Astrocyte (in vitro differentiated cells and primary cell): ENCODE measurements at regions not wholly inside any gene's neighbourhood (a gene's known extent, or its start where the extent isn't known, plus 50 kb on each side); places are given as distances from the start of the nearest gene placed in this dataset.

Source experiments
- DNase-seq: peaks from one replicate; pipeline ENCODE4 v3.0.0-alpha.2; 2010; ENCODE audit warnings: low read depth
- FAIRE-seq: peaks from 2 replicates; lab custom pipeline; 2011; peaks lifted over from hg19 to GRCh38; lab: Jason Lieb, UNC
- H2AFZ ChIP-seq: 2 replicates; pipeline ENCODE4 v1.6.0; 2012; ENCODE audit warnings: low read depth, low read length, inconsistent platforms
- H3K27ac ChIP-seq: 2 replicates; pipeline ENCODE4 v1.5.1; 2011; ENCODE audit warnings: low read depth, low read length, inconsistent platforms
- H3K27me3 ChIP-seq: 2 replicates; pipeline ENCODE4 v1.6.0; 2011; ENCODE audit warnings: low read length, inconsistent platforms; ENCODE audit not compliant: insufficient read depth
- H3K36me3 ChIP-seq: 2 replicates; pipeline ENCODE4 v1.5.1; 2011; ENCODE audit warnings: low read length, inconsistent platforms; ENCODE audit not compliant: insufficient read depth
- H3K4me1 ChIP-seq: 2 replicates; pipeline ENCODE4 v1.5.1; 2011; ENCODE audit warnings: low read length, inconsistent platforms; ENCODE audit not compliant: insufficient read depth
- H3K4me2 ChIP-seq: 2 replicates; pipeline ENCODE4 v1.6.0; 2012; ENCODE audit warnings: low read length, inconsistent platforms
- H3K4me3 ChIP-seq: 2 replicates; pipeline ENCODE4 v1.5.1; 2011; ENCODE audit warnings: low read depth, mild to moderate bottlenecking, low read length, inconsistent platforms; ENCODE audit not compliant: insufficient read depth
- H3K79me2 ChIP-seq: 2 replicates; pipeline ENCODE4 v1.6.0; 2012; ENCODE audit warnings: mild to moderate bottlenecking, low read length, inconsistent platforms; ENCODE audit not compliant: insufficient read depth
- H3K9ac ChIP-seq: 2 replicates; pipeline ENCODE4 v1.6.0; 2012; ENCODE audit warnings: mild to moderate bottlenecking, low read length, inconsistent platforms
- H3K9me3 ChIP-seq: 2 replicates; pipeline ENCODE4 v1.5.1; 2012; ENCODE audit warnings: low read depth, mild to moderate bottlenecking, low read length, inconsistent platforms; ENCODE audit not compliant: insufficient read depth
- H4K20me1 ChIP-seq: 2 replicates; pipeline ENCODE4 v1.6.0; 2012; ENCODE audit warnings: low read length, inconsistent platforms; ENCODE audit not compliant: insufficient read depth
- H3K27ac Mint-ChIP-seq: one replicate; pipeline ENCODE4 v1.8.0; 2021; ENCODE audit warnings: mild to moderate bottlenecking, mixed read lengths; ENCODE audit not compliant: unreplicated experiment
- H3K27me3 Mint-ChIP-seq: one replicate; pipeline ENCODE4 v1.8.0; 2021; ENCODE audit warnings: low read depth, mixed read lengths; ENCODE audit not compliant: unreplicated experiment
- H3K36me3 Mint-ChIP-seq: one replicate; pipeline ENCODE4 v1.8.0; 2021; ENCODE audit warnings: low read depth, mixed read lengths; ENCODE audit not compliant: unreplicated experiment
- H3K4me1 Mint-ChIP-seq: one replicate; pipeline ENCODE4 v1.8.0; 2021; ENCODE audit warnings: low read depth, mixed read lengths; ENCODE audit not compliant: unreplicated experiment
- H3K4me3 Mint-ChIP-seq: one replicate; pipeline ENCODE4 v1.8.0; 2021; ENCODE audit warnings: mild to moderate bottlenecking, moderate library complexity, mixed read lengths; ENCODE audit not compliant: unreplicated experiment
- H3K9me3 Mint-ChIP-seq: one replicate; pipeline ENCODE4 v1.8.0; 2021; ENCODE audit warnings: mild to moderate bottlenecking, mixed read lengths; ENCODE audit not compliant: unreplicated experiment
- CTCF ChIP-seq: IDR thresholded peaks from 2 replicates; pipeline ENCODE4 v1.5.1; 2011; ENCODE audit warnings: low read depth, mild to moderate bottlenecking, inconsistent platforms, low read length, moderate library complexity; ENCODE audit not compliant: insufficient read depth
- EZH2 ChIP-seq: IDR thresholded peaks from 2 replicates; pipeline ENCODE4 v1.6.1; 2012; ENCODE audit warnings: mild to moderate bottlenecking, low read length, inconsistent platforms; ENCODE audit not compliant: insufficient read depth

- Mint-ChIP-seq H3K36me3 (peaks cover 2% of the 10 kb centered on the region), H3K4me1 (no peaks in the 10 kb centered on the region), H3K9me3 (peaks cover 2% of the 10 kb centered on the region), H3K27ac (no peak overlapping the region), H3K27me3 (peaks cover 15% of the 10 kb centered on the region), H3K4me3 (no peak overlapping the region)
- H3K27me3 ChIP-seq = no peaks in the 10 kb centered on the region
- TF ChIP-seq CTCF (no peak), EZH2 (no peak)
- H3K79me2 ChIP-seq = no peaks in the 10 kb centered on the region
- H3K9me3 ChIP-seq = no peaks in the 10 kb centered on the region
- DNase-seq (no peak), FAIRE-seq (no peak)
- H3K36me3 ChIP-seq = no peaks in the 10 kb centered on the region
- no peak overlapping the region for H2AFZ ChIP-seq
- H3K9ac ChIP-seq = no peak overlapping the region
- H3K4me3 ChIP-seq = no peak overlapping the region
- no peak overlapping the region for H3K27ac ChIP-seq
- no peaks in the 10 kb centered on the region for H3K4me1 ChIP-seq
- no peak overlapping the region for H3K4me2 ChIP-seq
- H4K20me1 ChIP-seq = no peaks in the 10 kb centered on the region
These were observed 304.3 kb downstream of the NUAK1 start for GRCh38 chr12:105834496-105834895.

DNA sequence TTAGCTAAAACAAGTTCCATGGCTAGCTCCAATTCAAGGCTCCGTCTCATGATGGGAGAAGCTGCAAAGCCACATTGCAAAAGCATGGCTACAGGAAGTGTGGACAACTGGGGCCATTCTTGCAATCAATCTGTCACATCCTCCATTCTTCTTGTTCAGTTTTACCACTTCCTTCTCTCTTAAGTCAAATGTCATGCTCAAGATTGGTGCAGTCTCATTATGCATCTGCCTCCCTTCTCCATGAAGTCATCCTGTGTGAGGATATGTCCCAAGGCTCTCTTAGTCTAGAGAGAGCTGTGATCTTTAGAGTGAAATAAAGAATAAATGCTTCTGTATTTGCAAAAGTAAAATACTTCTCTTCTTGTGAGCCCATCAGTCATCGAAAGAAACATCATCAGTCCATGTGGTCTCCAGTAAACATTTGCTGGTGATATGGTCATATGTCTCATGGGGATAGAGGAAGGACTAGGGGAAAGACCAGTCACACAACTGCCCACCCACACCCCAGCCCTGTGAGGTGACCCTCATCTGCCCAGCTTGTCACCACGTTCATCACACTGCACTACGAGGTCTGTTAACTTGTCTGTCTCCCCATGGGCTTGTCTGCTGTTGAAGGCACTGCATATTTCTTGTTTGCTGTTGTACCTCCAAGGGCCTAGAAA, 303.0 kb downstream of the NUAK1 start:
- no peaks in the 10 kb centered on the region for H4K20me1 ChIP-seq
- H3K27me3 ChIP-seq = peaks cover 2% of the 10 kb centered on the region
- Mint-ChIP-seq H3K27ac (no peak overlapping the region), H3K36me3 (peaks cover 2% of the 10 kb centered on the region), H3K9me3 (peaks cover 2% of the 10 kb centered on the region), H3K27me3 (peaks cover 15% of the 10 kb centered on the region), H3K4me1 (no peaks in the 10 kb centered on the region), H3K4me3 (no peak overlapping the region)
- no peak overlapping the region for H3K4me3 ChIP-seq
- no peaks in the 10 kb centered on the region for H3K9me3 ChIP-seq
- DNase-seq (no peak), FAIRE-seq (no peak)
- no peaks in the 10 kb centered on the region for H3K4me1 ChIP-seq
- no peaks in the 10 kb centered on the region for H3K36me3 ChIP-seq
- H3K79me2 ChIP-seq = no peaks in the 10 kb centered on the region
- H3K27ac ChIP-seq = no peak overlapping the region
- TF ChIP-seq CTCF (no peak), EZH2 (no peak)
- H2AFZ ChIP-seq = no peak overlapping the region
- no peak overlapping the region for H3K9ac ChIP-seq
- no peak overlapping the region for H3K4me2 ChIP-seq

DNA sequence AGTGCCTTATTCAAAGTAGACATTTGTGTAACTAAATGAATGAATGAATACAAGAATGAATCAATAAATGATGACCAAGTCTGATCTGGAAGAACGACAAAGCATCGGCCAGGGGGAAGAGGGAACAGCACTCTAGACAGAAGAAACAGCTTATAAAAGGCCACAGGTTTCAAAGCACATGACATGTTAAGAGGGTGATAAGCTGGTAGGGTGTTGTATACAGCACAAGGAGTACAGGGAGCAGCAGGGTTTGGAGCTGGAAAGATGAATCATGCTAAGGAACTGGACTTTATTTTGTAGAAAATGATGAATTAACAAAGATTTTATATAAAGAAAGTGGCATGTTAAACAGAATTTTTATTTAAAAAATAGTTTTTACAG, 302.5 kb downstream of the NUAK1 start:
- H3K36me3 ChIP-seq = no peaks in the 10 kb centered on the region
- H3K9ac ChIP-seq = no peak overlapping the region
- no peaks in the 10 kb centered on the region for H3K36me3 Mint-ChIP-seq
- no peak overlapping the region for H3K4me3 ChIP-seq
- no peak overlapping the region for H3K4me3 Mint-ChIP-seq
- no peaks in the 10 kb centered on the region for H3K79me2 ChIP-seq
- H3K9me3 Mint-ChIP-seq = peaks cover 2% of the 10 kb centered on the region
- FAIRE-seq = no peak
- no peaks in the 10 kb centered on the region for H3K9me3 ChIP-seq
- no peak overlapping the region for H2AFZ ChIP-seq
- no peak overlapping the region for H3K4me2 ChIP-seq
- no peaks in the 10 kb centered on the region for H3K4me1 Mint-ChIP-seq
- H3K27me3 ChIP-seq = peaks cover 2% of the 10 kb centered on the region
- no peak overlapping the region for H3K27ac ChIP-seq
- no peak for DNase-seq
- no peaks in the 10 kb centered on the region for H4K20me1 ChIP-seq
- H3K27ac Mint-ChIP-seq = no peak overlapping the region
- TF ChIP-seq CTCF = no peak
- TF ChIP-seq EZH2 = no peak
- peaks cover 13% of the 10 kb centered on the region for H3K27me3 Mint-ChIP-seq
- no peaks in the 10 kb centered on the region for H3K4me1 ChIP-seq
